Peyer's patch (tissue), 4 donors: ENCODE measurements at regions not wholly inside any gene's neighbourhood (a gene's known extent, or its start where the extent isn't known, plus 50 kb on each side); places are given as distances from the start of the nearest gene placed in this dataset.
"Not testable (repeated sequence)": the region's sequence is repeated elsewhere in the genome, so short reads cannot be mapped to it uniquely, and the experiment has no call there.

Experiments
- DNase-seq, 3 donors: peaks; one replicate each; pipeline ENCODE4 v3.0.0-alpha.2; 2017 to 2019
- H3K27ac ChIP-seq, 4 donors: fragments of 200-600 bp; sonication (generic); one replicate each; pipeline ENCODE4 v1.5.1; 2016 to 2019
- H3K27me3 ChIP-seq, 2 donors: fragments of 200-600 bp; sonication (generic); one replicate each; pipeline ENCODE4 v1.5.1; 2019
- H3K36me3 ChIP-seq, 3 donors: fragments of 200-600 bp; sonication (generic); one replicate each; pipeline ENCODE4 v1.5.1; 2016 to 2019
- H3K4me1 ChIP-seq, 4 donors: fragments of 200-600 bp; sonication (generic); one replicate each; pipeline ENCODE4 v1.5.1; 2016 to 2019
- H3K4me3 ChIP-seq, 4 donors: fragments of 200-600 bp; sonication (generic); 1 replicate in 3 of 4; 2 replicates in 1 of 4; pipeline ENCODE4 v1.5.1; 2016 to 2019; ENCODE audit warnings: mild to moderate bottlenecking in 1 of 4
- H3K9me3 ChIP-seq, 4 donors: fragments of 200-600 bp; sonication (generic); one replicate each; pipeline ENCODE4 v1.5.1; 2016 to 2019; ENCODE audit warnings: mild to moderate bottlenecking in 1 of 4
- CTCF ChIP-seq, 6 experiments: fragments of 450-650 bp in 4 of 6; fragments of 200-600 bp in 2 of 6; sonication (generic) in 1 of 6; IDR thresholded peaks; one replicate each; pipeline ENCODE4 v1.5.1; 2017 to 2019; ENCODE audit warnings: antibody characterized with exemption in 6 of 6, mild to moderate bottlenecking in 3 of 6, moderate library complexity in 1 of 6
- POLR2A ChIP-seq, 2 donors: fragments of 450-650 bp; IDR thresholded peaks; one replicate each; pipeline ENCODE4 v1.5.1; 2017; ENCODE audit warnings: antibody characterized with exemption in 2 of 2, mild to moderate bottlenecking in 2 of 2, moderate library complexity in 2 of 2

DNA sequence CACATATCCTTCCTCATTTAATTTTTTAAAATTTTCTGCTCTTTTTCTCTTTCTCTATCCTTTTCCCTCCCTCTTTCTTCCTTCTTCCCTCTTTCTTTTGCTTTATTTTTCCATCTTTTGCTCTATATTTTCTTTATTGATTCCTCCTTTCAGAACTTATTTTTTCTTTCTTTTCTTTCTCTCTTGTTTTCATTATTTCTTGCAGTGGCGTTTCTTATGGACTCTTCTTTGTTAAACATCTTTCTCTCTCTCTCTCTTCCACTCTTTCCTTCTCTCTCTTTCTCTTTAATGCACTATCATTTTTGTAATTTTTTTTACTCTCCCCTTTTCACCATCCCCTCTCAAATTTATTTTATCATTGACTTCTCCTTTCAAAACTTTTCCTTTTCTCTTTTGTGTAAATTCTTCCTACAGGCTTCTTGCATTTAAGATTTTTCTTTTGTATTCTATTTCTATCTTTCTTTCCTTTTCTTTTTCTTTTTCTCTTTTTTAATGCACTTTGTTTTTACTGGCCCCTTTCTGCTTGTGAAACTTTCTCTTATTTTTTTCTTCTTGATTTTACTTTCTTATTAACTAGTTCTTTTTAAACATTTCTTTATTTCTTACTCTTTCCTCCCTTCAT is 97.0 kb downstream of the RBMX2 start:
- no peaks in the 10 kb centered on the region for H3K36me3 ChIP-seq
- DNase-seq, result no peak
- H3K27me3 ChIP-seq, result no peaks in the 10 kb centered on the region
- no peak for TF ChIP-seq POLR2A (IDR thresholded peaks at IDR 0.05)
- TF ChIP-seq CTCF (IDR thresholded peaks at IDR 0.05), result no peak
- no peaks in the 10 kb centered on the region for H3K4me1 ChIP-seq
- H3K9me3 ChIP-seq, result no peaks in the 10 kb centered on the region
- H3K27ac ChIP-seq, result no peak overlapping the region
- H3K4me3 ChIP-seq, result no peak overlapping the region

- no peak for DNase-seq
- Histone ChIP-seq H3K4me3 (no peak overlapping the region), H3K36me3 (no peaks in the 10 kb centered on the region)
Observed at GRCh38 chrX:130502016-130502570, 100.3 kb downstream of the RBMX2 start.

GRCh38 chrX:130504019-130504418 is 102.2 kb downstream of the RBMX2 start:
- Histone ChIP-seq H3K9me3 (no peaks in the 10 kb centered on the region), H3K4me1 (no peaks in the 10 kb centered on the region), H3K4me3 (no peak overlapping the region), H3K27ac (no peak overlapping the region), H3K36me3 (no peaks in the 10 kb centered on the region), H3K27me3 (no peaks in the 10 kb centered on the region)
- DNase-seq, result no peak
- TF ChIP-seq POLR2A (IDR thresholded peaks at IDR 0.05) (no peak), CTCF (IDR thresholded peaks at IDR 0.05) (no peak)

More at GRCh38 chrX:130502016-130502570, 100.3 kb downstream of the RBMX2 start:
- H3K9me3 ChIP-seq, result no peaks in the 10 kb centered on the region
- no peaks in the 10 kb centered on the region for H3K27me3 ChIP-seq
- no peak overlapping the region for H3K27ac ChIP-seq
- TF ChIP-seq POLR2A (IDR thresholded peaks at IDR 0.05) (no peak), CTCF (IDR thresholded peaks at IDR 0.05) (no peak)
- no peaks in the 10 kb centered on the region for H3K4me1 ChIP-seq

- Histone ChIP-seq H3K36me3 (no peaks in the 10 kb centered on the region), H3K27ac (no peak overlapping the region), H3K4me1 (no peaks in the 10 kb centered on the region), H3K9me3 (no peaks in the 10 kb centered on the region), H3K4me3 (no peak overlapping the region), H3K27me3 (no peaks in the 10 kb centered on the region)
- no peak for DNase-seq
- TF ChIP-seq CTCF (IDR thresholded peaks at IDR 0.05), result no peak
- TF ChIP-seq POLR2A (IDR thresholded peaks at IDR 0.05), result no peak
Observed at GRCh38 chrX:130507015-130507414, 105.2 kb downstream of the RBMX2 start.

- not testable (repeated sequence) for H3K4me1 ChIP-seq
Observed at GRCh38 chrX:130512534-130512933, 110.7 kb downstream of the RBMX2 start.

DNA sequence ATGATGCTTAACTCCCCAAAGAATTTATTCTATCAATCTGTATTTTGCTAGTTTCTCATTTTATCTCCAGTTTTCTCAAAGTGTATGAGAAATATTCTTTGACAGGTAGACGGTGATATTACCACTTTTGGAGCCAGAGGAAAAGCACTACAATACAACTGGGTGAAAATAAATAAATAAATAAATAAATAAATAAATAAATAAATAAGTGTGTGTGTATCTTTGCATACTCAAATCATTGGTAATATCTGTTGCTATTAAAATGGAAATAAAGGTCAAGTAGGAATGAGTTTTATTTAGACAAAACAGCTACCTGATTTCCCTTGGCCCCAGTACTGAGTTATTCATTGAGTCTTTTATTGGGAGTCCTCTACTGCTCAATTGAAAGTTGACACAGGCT is 114.3 kb downstream of the RBMX2 start:
- H3K4me3 ChIP-seq, result no peak overlapping the region
- no peaks in the 10 kb centered on the region for H3K4me1 ChIP-seq
- no peaks in the 10 kb centered on the region for H3K9me3 ChIP-seq
- DNase-seq, result no peak
- TF ChIP-seq CTCF (IDR thresholded peaks at IDR 0.05), result no peak
- TF ChIP-seq POLR2A (IDR thresholded peaks at IDR 0.05), result no peak
- H3K27ac ChIP-seq, result no peak overlapping the region
- no peaks in the 10 kb centered on the region for H3K27me3 ChIP-seq
- no peaks in the 10 kb centered on the region for H3K36me3 ChIP-seq

More at GRCh38 chrX:130512534-130512933, 110.7 kb downstream of the RBMX2 start:
- H3K36me3 ChIP-seq, DNase-seq, H3K4me3 ChIP-seq, H3K27ac ChIP-seq, H3K9me3 ChIP-seq, H3K27me3 ChIP-seq: not testable (repeated sequence)
